ENCODE measurements at regions not wholly inside any gene's neighbourhood (a gene's known extent, or its start where the extent isn't known, plus 50 kb on each side); places are given as distances from the start of the nearest gene placed in this dataset.

DNA sequence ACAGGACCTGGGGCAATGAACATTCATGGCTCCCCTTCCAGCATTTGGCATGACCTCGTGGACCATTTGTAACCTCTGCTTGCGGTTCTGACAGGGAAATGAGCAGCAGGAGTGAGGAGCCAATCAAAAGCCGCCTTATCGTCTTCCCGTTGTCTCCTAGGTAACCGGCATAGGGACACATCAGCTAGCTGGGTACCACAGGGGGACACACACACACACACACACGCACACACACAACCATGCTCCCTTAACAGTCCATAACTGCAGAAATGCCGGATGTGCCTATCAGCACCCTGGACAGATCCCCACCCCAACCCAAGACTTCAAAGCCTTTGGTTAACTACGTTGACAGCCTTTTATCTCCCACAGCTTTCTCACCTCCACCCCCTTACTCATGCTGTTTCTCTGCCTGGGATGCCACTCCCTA lies 53.4 kb upstream of the CCDC174 start (continued):
- TF ChIP-seq, protein P1, sequence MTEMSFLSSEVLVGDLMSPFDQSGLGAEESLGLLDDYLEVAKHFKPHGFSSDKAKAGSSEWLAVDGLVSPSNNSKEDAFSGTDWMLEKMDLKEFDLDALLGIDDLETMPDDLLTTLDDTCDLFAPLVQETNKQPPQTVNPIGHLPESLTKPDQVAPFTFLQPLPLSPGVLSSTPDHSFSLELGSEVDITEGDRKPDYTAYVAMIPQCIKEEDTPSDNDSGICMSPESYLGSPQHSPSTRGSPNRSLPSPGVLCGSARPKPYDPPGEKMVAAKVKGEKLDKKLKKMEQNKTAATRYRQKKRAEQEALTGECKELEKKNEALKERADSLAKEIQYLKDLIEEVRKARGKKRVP (CRISPR knock-in tag; IDR thresholded peaks at IDR 0.05), result peak; percentile 43; the same call in 1 of the 2 replicates
- TF ChIP-seq ZNF282 (CRISPR knock-in tag; IDR thresholded peaks at IDR 0.05) (no peak), MEF2D (tag; conservative IDR thresholded peaks at IDR 0.05; ENCODE audit: low read depth) (peak; percentile 59; the same call in 1 of the 2 replicates), KDM5B (IDR thresholded peaks at IDR 0.05; ENCODE audit: insufficient replicate concordance, low read depth, low read length) (no peak), ESRRB (CRISPR knock-in tag; IDR thresholded peaks at IDR 0.05; ENCODE audit: borderline replicate concordance) (no peak), TRIM24 (IDR thresholded peaks at IDR 0.05) (no peak), NFE2 (IDR thresholded peaks at IDR 0.05; ENCODE audit: low read depth) (no peak), ZNF766 (CRISPR knock-in tag; conservative IDR thresholded peaks at IDR 0.05) (peak; percentile 98)
- TF ChIP-seq, protein P2, sequence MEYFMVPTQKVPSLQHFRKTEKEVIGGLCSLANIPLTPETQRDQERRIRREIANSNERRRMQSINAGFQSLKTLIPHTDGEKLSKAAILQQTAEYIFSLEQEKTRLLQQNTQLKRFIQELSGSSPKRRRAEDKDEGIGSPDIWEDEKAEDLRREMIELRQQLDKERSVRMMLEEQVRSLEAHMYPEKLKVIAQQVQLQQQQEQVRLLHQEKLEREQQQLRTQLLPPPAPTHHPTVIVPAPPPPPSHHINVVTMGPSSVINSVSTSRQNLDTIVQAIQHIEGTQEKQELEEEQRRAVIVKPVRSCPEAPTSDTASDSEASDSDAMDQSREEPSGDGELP (CRISPR knock-in tag; IDR thresholded peaks at IDR 0.05; ENCODE audit: borderline replicate concordance), result no peak; the same call in 1 of the 2 replicates
- TF ChIP-seq, protein P3, sequence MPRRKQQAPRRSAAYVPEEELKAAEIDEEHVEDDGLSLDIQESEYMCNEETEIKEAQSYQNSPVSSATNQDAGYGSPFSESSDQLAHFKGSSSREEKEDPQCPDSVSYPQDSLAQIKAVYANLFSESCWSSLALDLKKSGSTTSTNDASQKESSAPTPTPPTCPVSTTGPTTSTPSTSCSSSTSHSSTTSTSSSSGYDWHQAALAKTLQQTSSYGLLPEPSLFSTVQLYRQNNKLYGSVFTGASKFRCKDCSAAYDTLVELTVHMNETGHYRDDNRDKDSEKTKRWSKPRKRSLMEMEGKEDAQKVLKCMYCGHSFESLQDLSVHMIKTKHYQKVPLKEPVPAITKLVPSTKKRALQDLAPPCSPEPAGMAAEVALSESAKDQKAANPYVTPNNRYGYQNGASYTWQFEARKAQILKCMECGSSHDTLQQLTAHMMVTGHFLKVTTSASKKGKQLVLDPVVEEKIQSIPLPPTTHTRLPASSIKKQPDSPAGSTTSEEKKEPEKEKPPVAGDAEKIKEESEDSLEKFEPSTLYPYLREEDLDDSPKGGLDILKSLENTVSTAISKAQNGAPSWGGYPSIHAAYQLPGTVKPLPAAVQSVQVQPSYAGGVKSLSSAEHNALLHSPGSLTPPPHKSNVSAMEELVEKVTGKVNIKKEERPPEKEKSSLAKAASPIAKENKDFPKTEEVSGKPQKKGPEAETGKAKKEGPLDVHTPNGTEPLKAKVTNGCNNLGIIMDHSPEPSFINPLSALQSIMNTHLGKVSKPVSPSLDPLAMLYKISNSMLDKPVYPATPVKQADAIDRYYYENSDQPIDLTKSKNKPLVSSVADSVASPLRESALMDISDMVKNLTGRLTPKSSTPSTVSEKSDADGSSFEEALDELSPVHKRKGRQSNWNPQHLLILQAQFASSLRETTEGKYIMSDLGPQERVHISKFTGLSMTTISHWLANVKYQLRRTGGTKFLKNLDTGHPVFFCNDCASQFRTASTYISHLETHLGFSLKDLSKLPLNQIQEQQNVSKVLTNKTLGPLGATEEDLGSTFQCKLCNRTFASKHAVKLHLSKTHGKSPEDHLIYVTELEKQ (CRISPR knock-in tag; IDR thresholded peaks at IDR 0.05), result 0 out of 2 replicates have a peak, but pooled peaks have one; percentile 45
- TF ChIP-seq, protein P4, sequence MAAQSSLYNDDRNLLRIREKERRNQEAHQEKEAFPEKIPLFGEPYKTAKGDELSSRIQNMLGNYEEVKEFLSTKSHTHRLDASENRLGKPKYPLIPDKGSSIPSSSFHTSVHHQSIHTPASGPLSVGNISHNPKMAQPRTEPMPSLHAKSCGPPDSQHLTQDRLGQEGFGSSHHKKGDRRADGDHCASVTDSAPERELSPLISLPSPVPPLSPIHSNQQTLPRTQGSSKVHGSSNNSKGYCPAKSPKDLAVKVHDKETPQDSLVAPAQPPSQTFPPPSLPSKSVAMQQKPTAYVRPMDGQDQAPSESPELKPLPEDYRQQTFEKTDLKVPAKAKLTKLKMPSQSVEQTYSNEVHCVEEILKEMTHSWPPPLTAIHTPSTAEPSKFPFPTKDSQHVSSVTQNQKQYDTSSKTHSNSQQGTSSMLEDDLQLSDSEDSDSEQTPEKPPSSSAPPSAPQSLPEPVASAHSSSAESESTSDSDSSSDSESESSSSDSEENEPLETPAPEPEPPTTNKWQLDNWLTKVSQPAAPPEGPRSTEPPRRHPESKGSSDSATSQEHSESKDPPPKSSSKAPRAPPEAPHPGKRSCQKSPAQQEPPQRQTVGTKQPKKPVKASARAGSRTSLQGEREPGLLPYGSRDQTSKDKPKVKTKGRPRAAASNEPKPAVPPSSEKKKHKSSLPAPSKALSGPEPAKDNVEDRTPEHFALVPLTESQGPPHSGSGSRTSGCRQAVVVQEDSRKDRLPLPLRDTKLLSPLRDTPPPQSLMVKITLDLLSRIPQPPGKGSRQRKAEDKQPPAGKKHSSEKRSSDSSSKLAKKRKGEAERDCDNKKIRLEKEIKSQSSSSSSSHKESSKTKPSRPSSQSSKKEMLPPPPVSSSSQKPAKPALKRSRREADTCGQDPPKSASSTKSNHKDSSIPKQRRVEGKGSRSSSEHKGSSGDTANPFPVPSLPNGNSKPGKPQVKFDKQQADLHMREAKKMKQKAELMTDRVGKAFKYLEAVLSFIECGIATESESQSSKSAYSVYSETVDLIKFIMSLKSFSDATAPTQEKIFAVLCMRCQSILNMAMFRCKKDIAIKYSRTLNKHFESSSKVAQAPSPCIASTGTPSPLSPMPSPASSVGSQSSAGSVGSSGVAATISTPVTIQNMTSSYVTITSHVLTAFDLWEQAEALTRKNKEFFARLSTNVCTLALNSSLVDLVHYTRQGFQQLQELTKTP (IDR thresholded peaks at IDR 0.05; ENCODE audit: low read depth in 1 of 2, partially characterized antibody in 2 of 2), result peak in 1 of 2 experiments; percentile 98
- TF ChIP-seq, protein P5, sequence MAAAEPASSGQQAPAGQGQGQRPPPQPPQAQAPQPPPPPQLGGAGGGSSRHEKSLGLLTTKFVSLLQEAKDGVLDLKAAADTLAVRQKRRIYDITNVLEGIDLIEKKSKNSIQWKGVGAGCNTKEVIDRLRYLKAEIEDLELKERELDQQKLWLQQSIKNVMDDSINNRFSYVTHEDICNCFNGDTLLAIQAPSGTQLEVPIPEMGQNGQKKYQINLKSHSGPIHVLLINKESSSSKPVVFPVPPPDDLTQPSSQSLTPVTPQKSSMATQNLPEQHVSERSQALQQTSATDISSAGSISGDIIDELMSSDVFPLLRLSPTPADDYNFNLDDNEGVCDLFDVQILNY (CRISPR knock-in tag; IDR thresholded peaks at IDR 0.05), result no peak; the same call in 1 of the 2 replicates
- TF ChIP-seq, protein P6, sequence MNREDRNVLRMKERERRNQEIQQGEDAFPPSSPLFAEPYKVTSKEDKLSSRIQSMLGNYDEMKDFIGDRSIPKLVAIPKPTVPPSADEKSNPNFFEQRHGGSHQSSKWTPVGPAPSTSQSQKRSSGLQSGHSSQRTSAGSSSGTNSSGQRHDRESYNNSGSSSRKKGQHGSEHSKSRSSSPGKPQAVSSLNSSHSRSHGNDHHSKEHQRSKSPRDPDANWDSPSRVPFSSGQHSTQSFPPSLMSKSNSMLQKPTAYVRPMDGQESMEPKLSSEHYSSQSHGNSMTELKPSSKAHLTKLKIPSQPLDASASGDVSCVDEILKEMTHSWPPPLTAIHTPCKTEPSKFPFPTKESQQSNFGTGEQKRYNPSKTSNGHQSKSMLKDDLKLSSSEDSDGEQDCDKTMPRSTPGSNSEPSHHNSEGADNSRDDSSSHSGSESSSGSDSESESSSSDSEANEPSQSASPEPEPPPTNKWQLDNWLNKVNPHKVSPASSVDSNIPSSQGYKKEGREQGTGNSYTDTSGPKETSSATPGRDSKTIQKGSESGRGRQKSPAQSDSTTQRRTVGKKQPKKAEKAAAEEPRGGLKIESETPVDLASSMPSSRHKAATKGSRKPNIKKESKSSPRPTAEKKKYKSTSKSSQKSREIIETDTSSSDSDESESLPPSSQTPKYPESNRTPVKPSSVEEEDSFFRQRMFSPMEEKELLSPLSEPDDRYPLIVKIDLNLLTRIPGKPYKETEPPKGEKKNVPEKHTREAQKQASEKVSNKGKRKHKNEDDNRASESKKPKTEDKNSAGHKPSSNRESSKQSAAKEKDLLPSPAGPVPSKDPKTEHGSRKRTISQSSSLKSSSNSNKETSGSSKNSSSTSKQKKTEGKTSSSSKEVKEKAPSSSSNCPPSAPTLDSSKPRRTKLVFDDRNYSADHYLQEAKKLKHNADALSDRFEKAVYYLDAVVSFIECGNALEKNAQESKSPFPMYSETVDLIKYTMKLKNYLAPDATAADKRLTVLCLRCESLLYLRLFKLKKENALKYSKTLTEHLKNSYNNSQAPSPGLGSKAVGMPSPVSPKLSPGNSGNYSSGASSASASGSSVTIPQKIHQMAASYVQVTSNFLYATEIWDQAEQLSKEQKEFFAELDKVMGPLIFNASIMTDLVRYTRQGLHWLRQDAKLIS (CRISPR knock-in tag; IDR thresholded peaks at IDR 0.05), result 0 out of 2 replicates have a peak, but pooled peaks have one; percentile 27

Measured in K562 (cell line).